H1 (cell line): ENCODE measurements at regions not wholly inside any gene's neighbourhood (a gene's known extent, or its start where the extent isn't known, plus 50 kb on each side); places are given as distances from the start of the nearest gene placed in this dataset.

Experiments
- CTCF ChIA-PET: fragments of 300-600 bp; sonication (Branson Sonifier 250); formaldehyde crosslinking; loops from one replicate; lab custom pipeline; 2021; ENCODE audit not compliant: partially characterized antibody; lab: Charles Lee
- POLR2A ChIA-PET: fragments of 300-600 bp; sonication (Branson Sonifier 250); formaldehyde crosslinking; loops from one replicate; lab custom pipeline; 2021; ENCODE audit warnings: inconsistent platforms; ENCODE audit not compliant: partially characterized antibody; lab: Charles Lee
- DNase-seq, 2 experiments: peaks; one replicate each; pipeline versions ENCODE4 v3.0.0 to v3.0.0-alpha.2; 2010 to 2022; ENCODE audit warnings: low spot score in 2 of 2, low read depth in 1 of 2, mixed read lengths in 1 of 2
- FAIRE-seq: peaks from 2 replicates; lab custom pipeline; 2011; peaks lifted over from hg19 to GRCh38; lab: Jason Lieb, UNC
- H2AFZ ChIP-seq: 2 replicates; pipeline ENCODE4 v1.8.1; 2012; ENCODE audit warnings: low read length, inconsistent platforms
- H2AK5ac ChIP-seq: 2 replicates; pipeline ENCODE4 v1.6.1; 2013; ENCODE audit warnings: low read depth, low read length
- H2BK120ac ChIP-seq: replicated peaks from 2 replicates; pipeline ENCODE3; 2013; ENCODE audit warnings: low read depth, low read length, inconsistent platforms
- H2BK12ac ChIP-seq: 2 replicates; pipeline ENCODE4 v1.6.1; 2013; ENCODE audit warnings: low read depth, low read length
- H2BK15ac ChIP-seq: 2 replicates; pipeline ENCODE4 v1.6.1; 2013; ENCODE audit warnings: low read length
- H2BK20ac ChIP-seq: 2 replicates; pipeline ENCODE4 v1.6.1; 2013; ENCODE audit warnings: low read length
- H2BK5ac ChIP-seq: 2 replicates; pipeline ENCODE4 v1.6.1; 2013; ENCODE audit warnings: low read depth, low read length
- H3K14ac ChIP-seq: 2 replicates; pipeline ENCODE4 v1.6.1; 2013; ENCODE audit warnings: inconsistent platforms; ENCODE audit not compliant: insufficient read length
- H3K18ac ChIP-seq: 2 replicates; pipeline ENCODE4 v1.6.1; 2013; ENCODE audit warnings: low read length; ENCODE audit errors: extremely low read depth
- H3K23ac ChIP-seq: 2 replicates; pipeline ENCODE4 v1.6.1; 2013; ENCODE audit warnings: inconsistent platforms; ENCODE audit not compliant: insufficient read length
- H3K23me2 ChIP-seq: 2 replicates; pipeline ENCODE4 v1.6.1; 2013; ENCODE audit warnings: low read depth, low read length
- H3K27ac ChIP-seq: 2 replicates; pipeline ENCODE4 v1.6.1; 2011; ENCODE audit warnings: low read depth, low read length, inconsistent platforms
- H3K27me3 ChIP-seq, 4 experiments: replicated peaks in 1 of 4; 1 replicate in 1 of 4; 2 replicates in 3 of 4; pipeline versions ENCODE4 v1.6.1 to v1.8.1; 2011 to 2013; ENCODE audit warnings: low read length in 3 of 4, mild to moderate bottlenecking in 3 of 4, inconsistent platforms in 2 of 4, mixed read lengths in 2 of 4, moderate library complexity in 1 of 4; ENCODE audit not compliant: control insufficient read depth in 3 of 4, insufficient read depth in 3 of 4; ENCODE audit errors: extremely low read depth in 1 of 4
- H3K36me3 ChIP-seq, 4 experiments: 2 replicates each; pipeline versions ENCODE4 v1.6.1 to v1.8.1; 2011 to 2013; ENCODE audit warnings: mild to moderate bottlenecking in 4 of 4, low read length in 3 of 4, moderate library complexity in 2 of 4, control low read depth in 1 of 4, inconsistent platforms in 1 of 4; ENCODE audit not compliant: insufficient read depth in 4 of 4, control insufficient read depth in 2 of 4
- H3K4ac ChIP-seq: replicated peaks from 2 replicates; pipeline ENCODE3; 2013; ENCODE audit warnings: low read length, low read depth, mixed read lengths, inconsistent platforms; ENCODE audit not compliant: insufficient read length
- H3K4me1 ChIP-seq, 4 experiments: replicated peaks in 1 of 4; 1 replicate in 1 of 4; 2 replicates in 3 of 4; pipeline versions ENCODE4 v1.6.1 to v1.8.1; 2011 to 2013; ENCODE audit warnings: low read length in 3 of 4, inconsistent platforms in 2 of 4, mixed read lengths in 1 of 4; ENCODE audit not compliant: insufficient read depth in 4 of 4, control insufficient read depth in 3 of 4
- H3K4me2 ChIP-seq, 2 experiments: 2 replicates each; pipeline versions ENCODE4 v1.6.1 to v1.8.1; 2011 to 2013; ENCODE audit warnings: low read depth in 2 of 2, low read length in 2 of 2, control low read depth in 1 of 2, inconsistent platforms in 1 of 2, mild to moderate bottlenecking in 1 of 2; ENCODE audit not compliant: insufficient read depth in 1 of 2
- H3K4me3 ChIP-seq, 4 experiments: fragments of 200-600, 300-600 bp in 1 of 4; sonication (generic), shearing (Covaris generic), sonication (Bioruptor Twin) in 1 of 4; 2 replicates each; pipeline versions ENCODE4 v1.5.1 to v1.8.1; 2011 to 2016; ENCODE audit warnings: low read length in 4 of 4, low read depth in 3 of 4, control low read depth in 2 of 4, inconsistent platforms in 2 of 4, mild to moderate bottlenecking in 2 of 4, mixed read lengths in 1 of 4, moderate library complexity in 1 of 4; ENCODE audit not compliant: insufficient read depth in 2 of 4; ENCODE audit errors: extremely low read depth in 1 of 4
- H3K56ac ChIP-seq: replicated peaks from 2 replicates; pipeline ENCODE3; 2013; ENCODE audit warnings: low read depth, mild to moderate bottlenecking, mixed read lengths, low read length, inconsistent platforms; ENCODE audit not compliant: insufficient read length
- H3K79me1 ChIP-seq: 2 replicates; pipeline ENCODE4 v1.6.1; 2013; ENCODE audit warnings: low read depth, low read length, control low read depth
- H3K79me2 ChIP-seq, 2 experiments: 2 replicates each; pipeline versions ENCODE4 v1.6.1 to v1.8.1; 2012 to 2013; ENCODE audit warnings: low read length in 2 of 2, mild to moderate bottlenecking in 2 of 2, inconsistent platforms in 1 of 2; ENCODE audit not compliant: insufficient read depth in 2 of 2, control insufficient read depth in 1 of 2
- H3K9ac ChIP-seq, 4 experiments: replicated peaks in 1 of 4; 1 replicate in 1 of 4; 2 replicates in 3 of 4; pipeline versions ENCODE4 v1.6.1 to v1.8.1; 2011 to 2013; ENCODE audit warnings: low read depth in 3 of 4, low read length in 3 of 4, control low read depth in 2 of 4, mild to moderate bottlenecking in 2 of 4, moderate library complexity in 2 of 4, inconsistent platforms in 1 of 4; ENCODE audit errors: extremely low read depth in 1 of 4
- H3K9me3 ChIP-seq, 2 experiments: 2 replicates each; pipeline versions ENCODE4 v1.6.1 to v1.8.1; 2012 to 2013; ENCODE audit warnings: mild to moderate bottlenecking in 2 of 2, moderate library complexity in 2 of 2, control low read depth in 1 of 2, inconsistent platforms in 1 of 2, low read depth in 1 of 2, low read length in 1 of 2, mixed read lengths in 1 of 2; ENCODE audit not compliant: insufficient read depth in 2 of 2
- H4K20me1 ChIP-seq, 2 experiments: replicated peaks in 1 of 2; 2 replicates each; pipeline versions ENCODE3 to v1.8.1; 2011 to 2013; ENCODE audit warnings: inconsistent platforms in 2 of 2, low read length in 2 of 2, mild to moderate bottlenecking in 1 of 2; ENCODE audit not compliant: insufficient read depth in 2 of 2, control insufficient read depth in 1 of 2
- H4K5ac ChIP-seq: 2 replicates; pipeline ENCODE4 v1.6.1; 2013; ENCODE audit warnings: low read length, low read depth, mixed read lengths, inconsistent platforms; ENCODE audit not compliant: insufficient read length
- H4K8ac ChIP-seq: 2 replicates; pipeline ENCODE4 v1.8.0; 2013; ENCODE audit warnings: mild to moderate bottlenecking, moderate library complexity, low read length, inconsistent platforms; ENCODE audit not compliant: insufficient read depth; ENCODE audit errors: extremely low read depth
- H4K91ac ChIP-seq: replicated peaks from 2 replicates; pipeline ENCODE3; 2013; ENCODE audit warnings: low read length, mixed read lengths, inconsistent platforms; ENCODE audit not compliant: insufficient read length
- JUN ChIP-seq: IDR thresholded peaks from 2 replicates; pipeline ENCODE4 v1.6.1; 2011; ENCODE audit warnings: low read depth, mild to moderate bottlenecking, improper control_type of control experiment, low read length
- SIX5 ChIP-seq: IDR thresholded peaks from 2 replicates; pipeline ENCODE4 v1.6.1; 2011; ENCODE audit warnings: mild to moderate bottlenecking, low read depth, low read length
- SP2 ChIP-seq: IDR thresholded peaks from 2 replicates; pipeline ENCODE4 v1.6.1; 2012; ENCODE audit warnings: mild to moderate bottlenecking, low read length, inconsistent platforms
- SP4 ChIP-seq: IDR thresholded peaks from 2 replicates; pipeline ENCODE4 v1.6.1; 2012; ENCODE audit warnings: low read length, inconsistent platforms
- WGBS, 2 experiments: shearing (Covaris generic) in 1 of 2; methylation state at CpG; one replicate each; pipeline versions ENCODE4 v1.1.6 to v1.1.7; 2013 to 2015; ENCODE audit warnings: low lambda C conversion rate in 2 of 2, mixed read lengths in 2 of 2, inconsistent platforms in 1 of 2, low coverage in 1 of 2, missing lambda C conversion rate in 1 of 2; ENCODE audit not compliant: insufficient replicate concordance in 2 of 2, insufficient coverage in 1 of 2, insufficient read length in 1 of 2; ENCODE audit errors: extremely low coverage in 1 of 2, missing lambda C conversion rate in 1 of 2; 5-methylcytosine and 5-hydroxymethylcytosine counted together

DNA sequence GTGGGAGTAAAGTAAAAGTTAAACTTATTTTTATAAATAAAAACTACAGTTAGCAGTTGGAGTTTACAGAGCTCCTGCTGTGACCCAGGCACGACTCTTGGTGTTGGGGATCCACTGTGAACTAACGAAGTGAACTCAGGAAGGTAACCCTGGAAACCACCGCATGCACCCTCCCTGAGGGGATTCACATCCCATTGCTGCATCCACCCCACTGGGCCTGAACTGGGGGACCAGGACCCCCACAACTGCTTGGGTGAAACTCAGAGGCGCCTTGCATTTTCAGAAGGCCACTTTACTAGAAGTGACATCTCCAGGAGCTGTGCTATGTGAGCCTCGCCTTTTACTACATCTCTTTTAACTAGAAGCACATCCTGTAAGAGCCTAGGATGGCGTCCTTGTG lies 166.4 kb downstream of the TEX29 start:
- H3K18ac ChIP-seq: no peak overlapping the region
- no peak for TF ChIP-seq JUN
- TF ChIP-seq SIX5: no peak
- TF ChIP-seq SP2: no peak
- no peak for TF ChIP-seq SP4
- H3K4me2 ChIP-seq: no peak overlapping the region
- H3K36me3 ChIP-seq: no peaks in the 10 kb centered on the region
- no peak overlapping the region for H2BK20ac ChIP-seq
- no peak overlapping the region for H2AFZ ChIP-seq
- no peaks in the 10 kb centered on the region for H4K20me1 ChIP-seq
- H4K8ac ChIP-seq: no peak overlapping the region
- H4K5ac ChIP-seq: no peak overlapping the region
- H3K79me2 ChIP-seq: no peaks in the 10 kb centered on the region
- H3K79me1 ChIP-seq: no peaks in the 10 kb centered on the region; the same call in 1 of the 2 replicates
- H3K27me3 ChIP-seq: no peaks in the 10 kb centered on the region; a peak in 1 of 7 replicates
- WGBS, 2 experiments: 85% methylated on average over 6 of the region's 6 CpGs; no CpG with 5 or more reads in 1 of the 2 experiments
- no peak overlapping the region for H3K4ac ChIP-seq
- POLR2A ChIA-PET: no interaction called here
- H3K9me3 ChIP-seq: peaks cover 19 to 22% of the 10 kb centered on the region in 2 experiments
- no peak for FAIRE-seq
- no peak overlapping the region for H3K27ac ChIP-seq
- H3K4me3 ChIP-seq: no peak overlapping the region
- H3K56ac ChIP-seq: no peak overlapping the region
- no peak overlapping the region for H3K14ac ChIP-seq
- no peak overlapping the region for H2BK5ac ChIP-seq
- CTCF ChIA-PET: interaction anchor here (1.7 to 4.3 kb wide), 2 partner anchors 10 to 12 kb away, joined by 4 to 20 read pairs; no protein-coding TSS in a partner anchor
- H4K91ac ChIP-seq: no peak overlapping the region
- no peak overlapping the region for H3K23ac ChIP-seq
- no peaks in the 10 kb centered on the region; the same call in 1 of the 2 replicates for H3K23me2 ChIP-seq
- no peak overlapping the region for H2BK12ac ChIP-seq
- 0 out of 7 replicates have a peak, but pooled peaks cover 0 to 6% (median 0%) of the 10 kb centered on the region in 4 experiments for H3K4me1 ChIP-seq
- no peak overlapping the region for H2BK120ac ChIP-seq
- no peak overlapping the region for H3K9ac ChIP-seq
- no peak overlapping the region for H2AK5ac ChIP-seq
- DNase-seq: no peak
- no peak overlapping the region for H2BK15ac ChIP-seq
